Neural cell (in vitro differentiated cells): ENCODE measurements at regions not wholly inside any gene's neighbourhood (a gene's known extent, or its start where the extent isn't known, plus 50 kb on each side); places are given as distances from the start of the nearest gene placed in this dataset.

Experiments used
- EP300 ChIP-seq: fragments of 450-650 bp; conservative IDR thresholded peaks from 2 replicates; pipeline ENCODE4 v1.6.1; 2014; ENCODE audit warnings: antibody characterized with exemption, mild to moderate bottlenecking, moderate library complexity; ENCODE audit not compliant: poor library complexity, severe bottlenecking
- EZH2 ChIP-seq: fragments of 200-600, 300-800 bp; shearing (Covaris generic), sonication (generic); IDR thresholded peaks from 2 replicates; pipeline ENCODE4 v1.6.1; 2014; ENCODE audit warnings: antibody characterized with exemption, low read length, borderline replicate concordance, mild to moderate bottlenecking; ENCODE audit not compliant: insufficient read depth, poor library complexity, severe bottlenecking
- POLR2AphosphoS5 ChIP-seq: IDR thresholded peaks from 2 replicates; pipeline ENCODE4 v1.6.1; 2012
- RAD21 ChIP-seq: fragments of 450-650 bp; conservative IDR thresholded peaks from 2 replicates; pipeline ENCODE4 v1.6.1; 2014; ENCODE audit warnings: antibody characterized with exemption, mild to moderate bottlenecking, moderate library complexity
- TF ChIP-seq, protein P1 (sequence below): fragments of 450-650 bp; IDR thresholded peaks from 2 replicates; pipeline ENCODE4 v1.5.1; 2014; ENCODE audit warnings: antibody characterized with exemption, mild to moderate bottlenecking, moderate library complexity; ENCODE audit not compliant: poor library complexity, severe bottlenecking
- TF ChIP-seq, protein P2 (sequence below): IDR thresholded peaks from 2 replicates; pipeline ENCODE4 v1.6.1; 2012; ENCODE audit warnings: borderline replicate concordance

DNA sequence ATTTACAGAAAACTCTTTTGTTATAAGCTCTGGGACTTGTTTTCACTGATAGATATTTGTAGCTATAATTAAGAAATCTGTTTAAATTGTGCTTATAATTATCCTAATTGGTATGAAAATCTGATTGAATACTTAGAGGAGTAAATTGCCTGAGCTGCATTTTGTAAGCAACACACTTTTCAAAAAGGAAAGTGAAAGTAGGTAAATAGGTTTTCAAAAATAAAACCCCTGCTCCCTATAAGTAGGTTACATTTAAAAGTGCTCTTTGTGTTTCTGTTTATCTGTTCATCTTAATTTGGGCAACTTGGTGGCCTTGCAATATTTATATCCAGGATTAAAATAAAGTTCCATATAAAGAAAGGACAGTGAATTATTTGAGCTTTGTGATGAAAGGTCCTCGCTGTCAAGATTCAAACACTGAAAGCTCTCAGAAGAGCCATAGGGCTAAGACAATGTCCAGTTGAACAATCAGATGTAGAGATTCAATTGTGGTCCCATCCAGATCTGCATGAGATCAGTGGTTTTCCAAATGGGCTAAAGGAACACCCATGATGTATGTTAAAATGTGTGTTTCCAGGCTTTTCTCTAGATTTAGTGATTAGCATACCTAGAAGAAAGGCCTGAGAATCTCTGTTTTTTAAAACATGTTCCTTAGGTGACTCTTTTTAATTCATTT, 371.6 kb downstream of the RPRM start:
- TF ChIP-seq POLR2AphosphoS5 (no peak), EP300 (no peak), EZH2 (no peak), RAD21 (no peak)
- TF ChIP-seq, protein P1, sequence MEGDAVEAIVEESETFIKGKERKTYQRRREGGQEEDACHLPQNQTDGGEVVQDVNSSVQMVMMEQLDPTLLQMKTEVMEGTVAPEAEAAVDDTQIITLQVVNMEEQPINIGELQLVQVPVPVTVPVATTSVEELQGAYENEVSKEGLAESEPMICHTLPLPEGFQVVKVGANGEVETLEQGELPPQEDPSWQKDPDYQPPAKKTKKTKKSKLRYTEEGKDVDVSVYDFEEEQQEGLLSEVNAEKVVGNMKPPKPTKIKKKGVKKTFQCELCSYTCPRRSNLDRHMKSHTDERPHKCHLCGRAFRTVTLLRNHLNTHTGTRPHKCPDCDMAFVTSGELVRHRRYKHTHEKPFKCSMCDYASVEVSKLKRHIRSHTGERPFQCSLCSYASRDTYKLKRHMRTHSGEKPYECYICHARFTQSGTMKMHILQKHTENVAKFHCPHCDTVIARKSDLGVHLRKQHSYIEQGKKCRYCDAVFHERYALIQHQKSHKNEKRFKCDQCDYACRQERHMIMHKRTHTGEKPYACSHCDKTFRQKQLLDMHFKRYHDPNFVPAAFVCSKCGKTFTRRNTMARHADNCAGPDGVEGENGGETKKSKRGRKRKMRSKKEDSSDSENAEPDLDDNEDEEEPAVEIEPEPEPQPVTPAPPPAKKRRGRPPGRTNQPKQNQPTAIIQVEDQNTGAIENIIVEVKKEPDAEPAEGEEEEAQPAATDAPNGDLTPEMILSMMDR: no peak
- TF ChIP-seq, protein P2, sequence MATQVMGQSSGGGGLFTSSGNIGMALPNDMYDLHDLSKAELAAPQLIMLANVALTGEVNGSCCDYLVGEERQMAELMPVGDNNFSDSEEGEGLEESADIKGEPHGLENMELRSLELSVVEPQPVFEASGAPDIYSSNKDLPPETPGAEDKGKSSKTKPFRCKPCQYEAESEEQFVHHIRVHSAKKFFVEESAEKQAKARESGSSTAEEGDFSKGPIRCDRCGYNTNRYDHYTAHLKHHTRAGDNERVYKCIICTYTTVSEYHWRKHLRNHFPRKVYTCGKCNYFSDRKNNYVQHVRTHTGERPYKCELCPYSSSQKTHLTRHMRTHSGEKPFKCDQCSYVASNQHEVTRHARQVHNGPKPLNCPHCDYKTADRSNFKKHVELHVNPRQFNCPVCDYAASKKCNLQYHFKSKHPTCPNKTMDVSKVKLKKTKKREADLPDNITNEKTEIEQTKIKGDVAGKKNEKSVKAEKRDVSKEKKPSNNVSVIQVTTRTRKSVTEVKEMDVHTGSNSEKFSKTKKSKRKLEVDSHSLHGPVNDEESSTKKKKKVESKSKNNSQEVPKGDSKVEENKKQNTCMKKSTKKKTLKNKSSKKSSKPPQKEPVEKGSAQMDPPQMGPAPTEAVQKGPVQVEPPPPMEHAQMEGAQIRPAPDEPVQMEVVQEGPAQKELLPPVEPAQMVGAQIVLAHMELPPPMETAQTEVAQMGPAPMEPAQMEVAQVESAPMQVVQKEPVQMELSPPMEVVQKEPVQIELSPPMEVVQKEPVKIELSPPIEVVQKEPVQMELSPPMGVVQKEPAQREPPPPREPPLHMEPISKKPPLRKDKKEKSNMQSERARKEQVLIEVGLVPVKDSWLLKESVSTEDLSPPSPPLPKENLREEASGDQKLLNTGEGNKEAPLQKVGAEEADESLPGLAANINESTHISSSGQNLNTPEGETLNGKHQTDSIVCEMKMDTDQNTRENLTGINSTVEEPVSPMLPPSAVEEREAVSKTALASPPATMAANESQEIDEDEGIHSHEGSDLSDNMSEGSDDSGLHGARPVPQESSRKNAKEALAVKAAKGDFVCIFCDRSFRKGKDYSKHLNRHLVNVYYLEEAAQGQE: no peak
